ENCODE measurements at regions not wholly inside any gene's neighbourhood (a gene's known extent, or its start where the extent isn't known, plus 50 kb on each side); places are given as distances from the start of the nearest gene placed in this dataset.

DNA sequence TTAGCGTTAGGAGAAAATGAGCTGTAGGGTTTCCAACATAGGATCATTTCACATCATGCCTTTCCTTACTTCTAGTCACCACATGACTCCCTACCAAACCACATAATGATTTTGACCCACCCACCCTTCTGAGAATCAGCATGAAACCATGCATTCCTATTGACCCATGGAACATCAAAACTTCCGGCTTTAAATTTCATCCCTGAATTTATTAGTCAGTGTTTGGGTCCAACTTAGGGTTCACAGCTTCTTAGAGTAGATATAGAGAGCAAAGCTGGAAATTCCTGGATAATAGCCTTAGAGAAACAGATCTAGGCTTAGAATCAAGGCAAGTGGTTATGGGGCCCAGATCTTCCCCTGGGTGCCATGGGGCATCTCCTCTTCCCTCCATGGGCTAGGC is 162.6 kb downstream of the TOX3 start:
- no peak for TF ChIP-seq EZH2phosphoT487 (IDR thresholded peaks at IDR 0.05; ENCODE audit: borderline replicate concordance)
- no peak for TF ChIP-seq POLR2A (IDR thresholded peaks at IDR 0.05; ENCODE audit: borderline replicate concordance, extremely low read depth, insufficient read depth, insufficient read length)
- TF ChIP-seq SP1 (IDR thresholded peaks at IDR 0.05; ENCODE audit: low read depth): no peak
- no peak for TF ChIP-seq SIN3A (IDR thresholded peaks at IDR 0.05; ENCODE audit: low read depth)
- TF ChIP-seq SRF (IDR thresholded peaks at IDR 0.05; ENCODE audit: low read depth): no peak
- TF ChIP-seq, protein P1, sequence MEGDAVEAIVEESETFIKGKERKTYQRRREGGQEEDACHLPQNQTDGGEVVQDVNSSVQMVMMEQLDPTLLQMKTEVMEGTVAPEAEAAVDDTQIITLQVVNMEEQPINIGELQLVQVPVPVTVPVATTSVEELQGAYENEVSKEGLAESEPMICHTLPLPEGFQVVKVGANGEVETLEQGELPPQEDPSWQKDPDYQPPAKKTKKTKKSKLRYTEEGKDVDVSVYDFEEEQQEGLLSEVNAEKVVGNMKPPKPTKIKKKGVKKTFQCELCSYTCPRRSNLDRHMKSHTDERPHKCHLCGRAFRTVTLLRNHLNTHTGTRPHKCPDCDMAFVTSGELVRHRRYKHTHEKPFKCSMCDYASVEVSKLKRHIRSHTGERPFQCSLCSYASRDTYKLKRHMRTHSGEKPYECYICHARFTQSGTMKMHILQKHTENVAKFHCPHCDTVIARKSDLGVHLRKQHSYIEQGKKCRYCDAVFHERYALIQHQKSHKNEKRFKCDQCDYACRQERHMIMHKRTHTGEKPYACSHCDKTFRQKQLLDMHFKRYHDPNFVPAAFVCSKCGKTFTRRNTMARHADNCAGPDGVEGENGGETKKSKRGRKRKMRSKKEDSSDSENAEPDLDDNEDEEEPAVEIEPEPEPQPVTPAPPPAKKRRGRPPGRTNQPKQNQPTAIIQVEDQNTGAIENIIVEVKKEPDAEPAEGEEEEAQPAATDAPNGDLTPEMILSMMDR (IDR thresholded peaks at IDR 0.05 in 2 of 3, conservative IDR thresholded peaks at IDR 0.05 in 1 of 3; ENCODE audit: borderline replicate concordance in 1 of 3, insufficient read depth in 1 of 3, low read depth in 2 of 3, low read length in 2 of 3): no peak
- TF ChIP-seq, protein P2, sequence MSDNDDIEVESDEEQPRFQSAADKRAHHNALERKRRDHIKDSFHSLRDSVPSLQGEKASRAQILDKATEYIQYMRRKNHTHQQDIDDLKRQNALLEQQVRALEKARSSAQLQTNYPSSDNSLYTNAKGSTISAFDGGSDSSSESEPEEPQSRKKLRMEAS (IDR thresholded peaks at IDR 0.05): no peak
- TF ChIP-seq, protein P3, sequence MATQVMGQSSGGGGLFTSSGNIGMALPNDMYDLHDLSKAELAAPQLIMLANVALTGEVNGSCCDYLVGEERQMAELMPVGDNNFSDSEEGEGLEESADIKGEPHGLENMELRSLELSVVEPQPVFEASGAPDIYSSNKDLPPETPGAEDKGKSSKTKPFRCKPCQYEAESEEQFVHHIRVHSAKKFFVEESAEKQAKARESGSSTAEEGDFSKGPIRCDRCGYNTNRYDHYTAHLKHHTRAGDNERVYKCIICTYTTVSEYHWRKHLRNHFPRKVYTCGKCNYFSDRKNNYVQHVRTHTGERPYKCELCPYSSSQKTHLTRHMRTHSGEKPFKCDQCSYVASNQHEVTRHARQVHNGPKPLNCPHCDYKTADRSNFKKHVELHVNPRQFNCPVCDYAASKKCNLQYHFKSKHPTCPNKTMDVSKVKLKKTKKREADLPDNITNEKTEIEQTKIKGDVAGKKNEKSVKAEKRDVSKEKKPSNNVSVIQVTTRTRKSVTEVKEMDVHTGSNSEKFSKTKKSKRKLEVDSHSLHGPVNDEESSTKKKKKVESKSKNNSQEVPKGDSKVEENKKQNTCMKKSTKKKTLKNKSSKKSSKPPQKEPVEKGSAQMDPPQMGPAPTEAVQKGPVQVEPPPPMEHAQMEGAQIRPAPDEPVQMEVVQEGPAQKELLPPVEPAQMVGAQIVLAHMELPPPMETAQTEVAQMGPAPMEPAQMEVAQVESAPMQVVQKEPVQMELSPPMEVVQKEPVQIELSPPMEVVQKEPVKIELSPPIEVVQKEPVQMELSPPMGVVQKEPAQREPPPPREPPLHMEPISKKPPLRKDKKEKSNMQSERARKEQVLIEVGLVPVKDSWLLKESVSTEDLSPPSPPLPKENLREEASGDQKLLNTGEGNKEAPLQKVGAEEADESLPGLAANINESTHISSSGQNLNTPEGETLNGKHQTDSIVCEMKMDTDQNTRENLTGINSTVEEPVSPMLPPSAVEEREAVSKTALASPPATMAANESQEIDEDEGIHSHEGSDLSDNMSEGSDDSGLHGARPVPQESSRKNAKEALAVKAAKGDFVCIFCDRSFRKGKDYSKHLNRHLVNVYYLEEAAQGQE (IDR thresholded peaks at IDR 0.05; ENCODE audit: low read depth): no peak
- no peak for TF ChIP-seq EZH2 (IDR thresholded peaks at IDR 0.05)
- no peak for TF ChIP-seq ZFX (IDR thresholded peaks at IDR 0.05)
- no peak for TF ChIP-seq ZNF274 (IDR thresholded peaks at IDR 0.05; ENCODE audit: low read depth, low read length)
- TF ChIP-seq EGR1 (IDR thresholded peaks at IDR 0.05; ENCODE audit: low read depth): no peak
